ENCODE measurements at regions not wholly inside any gene's neighbourhood (a gene's known extent, or its start where the extent isn't known, plus 50 kb on each side); places are given as distances from the start of the nearest gene placed in this dataset.

GRCh38 chr18:71485611-71486010 lies 1058.5 kb downstream of the CBLN2 start:
- intact Hi-C loops (cut with micrococcal nuclease), result no loop called here
- Mint-ChIP-seq H3K27ac (no peak overlapping the region), H3K9me3 (peaks cover 0 to 10% (median 3%) of the 10 kb centered on the region in 7 donors), H3K4me3 (no peak overlapping the region), H3K4me1 (no peaks in the 10 kb centered on the region), H3K36me3 (no peaks in the 10 kb centered on the region), H3K27me3 (ENCODE audit: low read depth in 3 of 3) (no peaks in the 10 kb centered on the region)
- H3K36me3 ChIP-seq (replicated peaks in 1 of 2; ENCODE audit: control insufficient read depth in 1 of 2, insufficient read depth in 2 of 2, low read length in 2 of 2), result no peaks in the 10 kb centered on the region
- no peaks in the 10 kb centered on the region for H3K4me1 ChIP-seq (ENCODE audit: control insufficient read depth in 1 of 2, insufficient read depth in 2 of 2, low read length in 2 of 2)
- no peak overlapping the region for H3K9ac ChIP-seq (ENCODE audit: insufficient read depth, low read length, poor library complexity, severe bottlenecking)
- no peak overlapping the region for H3K4me2 ChIP-seq (replicated peaks; ENCODE audit: extremely low read depth, low read length, poor library complexity, severe bottlenecking)
- no peak for DNase-seq
- H3K9me3 ChIP-seq (replicated peaks in 1 of 2; ENCODE audit: control insufficient read depth in 1 of 2, insufficient read depth in 1 of 2, low read length in 2 of 2), result peaks cover 5 to 10% of the 10 kb centered on the region in 2 donors
- WGBS (ENCODE audit: insufficient coverage), result no CpG with 5 or more reads among the region's 3 CpGs
- no peaks in the 10 kb centered on the region for H3K27me3 ChIP-seq (ENCODE audit: control insufficient read depth in 2 of 2, insufficient read depth in 2 of 2, low read length in 2 of 2)
- no peaks in the 10 kb centered on the region for H4K20me1 ChIP-seq (ENCODE audit: insufficient read depth, low read length)
- H3K4me3 ChIP-seq (replicated peaks in 1 of 3; ENCODE audit: low read depth in 2 of 3, low read length in 3 of 3), result no peak overlapping the region
- H3K79me2 ChIP-seq (ENCODE audit: insufficient read depth, low read length), result no peaks in the 10 kb centered on the region
- H2AFZ ChIP-seq (ENCODE audit: insufficient read depth, low read depth, low read length, poor library complexity, severe bottlenecking), result no peak overlapping the region
- no peak overlapping the region for H3K27ac ChIP-seq (ENCODE audit: low read depth in 1 of 2, low read length in 2 of 2)
- TF ChIP-seq, protein P1, sequence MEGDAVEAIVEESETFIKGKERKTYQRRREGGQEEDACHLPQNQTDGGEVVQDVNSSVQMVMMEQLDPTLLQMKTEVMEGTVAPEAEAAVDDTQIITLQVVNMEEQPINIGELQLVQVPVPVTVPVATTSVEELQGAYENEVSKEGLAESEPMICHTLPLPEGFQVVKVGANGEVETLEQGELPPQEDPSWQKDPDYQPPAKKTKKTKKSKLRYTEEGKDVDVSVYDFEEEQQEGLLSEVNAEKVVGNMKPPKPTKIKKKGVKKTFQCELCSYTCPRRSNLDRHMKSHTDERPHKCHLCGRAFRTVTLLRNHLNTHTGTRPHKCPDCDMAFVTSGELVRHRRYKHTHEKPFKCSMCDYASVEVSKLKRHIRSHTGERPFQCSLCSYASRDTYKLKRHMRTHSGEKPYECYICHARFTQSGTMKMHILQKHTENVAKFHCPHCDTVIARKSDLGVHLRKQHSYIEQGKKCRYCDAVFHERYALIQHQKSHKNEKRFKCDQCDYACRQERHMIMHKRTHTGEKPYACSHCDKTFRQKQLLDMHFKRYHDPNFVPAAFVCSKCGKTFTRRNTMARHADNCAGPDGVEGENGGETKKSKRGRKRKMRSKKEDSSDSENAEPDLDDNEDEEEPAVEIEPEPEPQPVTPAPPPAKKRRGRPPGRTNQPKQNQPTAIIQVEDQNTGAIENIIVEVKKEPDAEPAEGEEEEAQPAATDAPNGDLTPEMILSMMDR (IDR thresholded peaks at IDR 0.05), result no peak

DNA sequence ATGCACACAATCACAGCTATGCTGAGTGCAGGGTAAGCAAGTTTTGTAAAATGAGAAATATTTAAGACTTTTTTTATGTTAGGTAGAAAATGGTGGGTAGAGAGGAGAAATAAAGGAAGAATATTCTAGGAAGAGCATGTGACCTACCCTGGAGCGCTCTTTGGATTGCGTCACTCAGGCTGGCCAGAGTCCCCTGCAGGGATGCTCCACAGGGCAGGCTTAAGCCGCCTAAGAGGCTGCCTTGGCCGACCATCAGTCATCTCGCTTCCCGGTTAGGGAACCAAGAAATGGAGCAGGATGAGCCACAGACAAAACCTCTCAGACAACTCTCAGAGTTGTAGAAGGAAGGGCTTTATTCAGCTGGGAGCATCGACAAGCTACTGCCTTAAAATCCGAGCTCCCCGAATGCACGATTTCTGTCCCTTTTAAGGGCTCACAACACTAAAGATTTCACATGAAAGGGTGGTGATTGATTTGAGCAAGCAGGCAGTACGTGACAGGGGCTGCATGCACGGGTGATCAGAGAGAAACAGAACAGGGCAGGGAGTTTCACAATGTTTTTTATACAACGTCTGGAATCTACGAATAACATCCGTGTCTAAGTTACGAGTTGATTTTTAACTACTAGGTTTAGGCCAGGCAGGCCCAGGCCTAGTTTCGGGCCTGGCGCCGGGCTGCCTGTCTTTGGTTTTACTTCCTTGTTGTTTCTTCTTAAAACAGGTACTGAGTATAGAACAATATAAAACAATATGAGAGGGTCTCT lies 1072.0 kb downstream of the CBLN2 start:
- intact Hi-C loops (cut with micrococcal nuclease), result no loop called here
- no peaks in the 10 kb centered on the region for H3K4me1 ChIP-seq (ENCODE audit: control insufficient read depth in 1 of 2, insufficient read depth in 2 of 2, low read length in 2 of 2)
- TF ChIP-seq, protein P1 (IDR thresholded peaks at IDR 0.05), result no peak
- H2AFZ ChIP-seq (ENCODE audit: insufficient read depth, low read depth, low read length, poor library complexity, severe bottlenecking), result no peak overlapping the region
- no peaks in the 10 kb centered on the region for H4K20me1 ChIP-seq (ENCODE audit: insufficient read depth, low read length)
- no peaks in the 10 kb centered on the region for H3K27me3 ChIP-seq (ENCODE audit: control insufficient read depth in 2 of 2, insufficient read depth in 2 of 2, low read length in 2 of 2)
- Mint-ChIP-seq H3K9me3 (peaks cover 0 to 9% (median 1%) of the 10 kb centered on the region in 7 donors), H3K27me3 (ENCODE audit: low read depth in 3 of 3) (no peaks in the 10 kb centered on the region), H3K36me3 (no peaks in the 10 kb centered on the region), H3K4me1 (no peaks in the 10 kb centered on the region), H3K27ac (no peak overlapping the region), H3K4me3 (no peak overlapping the region)
- 86% methylated on average over 10 of the region's 19 CpGs for WGBS (ENCODE audit: insufficient coverage)
- no peak overlapping the region for H3K4me3 ChIP-seq (replicated peaks in 1 of 3; ENCODE audit: low read depth in 2 of 3, low read length in 3 of 3)
- no peak overlapping the region for H3K9ac ChIP-seq (ENCODE audit: insufficient read depth, low read length, poor library complexity, severe bottlenecking)
- no peaks in the 10 kb centered on the region for H3K79me2 ChIP-seq (ENCODE audit: insufficient read depth, low read length)
- peaks cover 0 to 8% of the 10 kb centered on the region in 2 donors for H3K9me3 ChIP-seq (replicated peaks in 1 of 2; ENCODE audit: control insufficient read depth in 1 of 2, insufficient read depth in 1 of 2, low read length in 2 of 2)
- H3K4me2 ChIP-seq (replicated peaks; ENCODE audit: extremely low read depth, low read length, poor library complexity, severe bottlenecking), result no peak overlapping the region
- H3K36me3 ChIP-seq (replicated peaks in 1 of 2; ENCODE audit: control insufficient read depth in 1 of 2, insufficient read depth in 2 of 2, low read length in 2 of 2), result no peaks in the 10 kb centered on the region
- no peak for DNase-seq
- no peak overlapping the region for H3K27ac ChIP-seq (ENCODE audit: low read depth in 1 of 2, low read length in 2 of 2)

Measured in CD14-positive monocyte (primary cell).